DND-41 (cell line): ENCODE measurements at regions not wholly inside any gene's neighbourhood (a gene's known extent, or its start where the extent isn't known, plus 50 kb on each side); places are given as distances from the start of the nearest gene placed in this dataset.

Experiments
- EZH2 ChIP-seq: IDR thresholded peaks from 3 replicates; pipeline ENCODE4 v1.6.1; 2012; ENCODE audit warnings: borderline replicate concordance, low read depth, mild to moderate bottlenecking, moderate library complexity, low read length, inconsistent platforms; ENCODE audit not compliant: severe bottlenecking
- TF ChIP-seq, protein P1 (sequence below): IDR thresholded peaks from 2 replicates; pipeline ENCODE4 v1.5.1; 2012; ENCODE audit warnings: borderline replicate concordance, low read length, moderate library complexity, mild to moderate bottlenecking; ENCODE audit not compliant: poor library complexity, severe bottlenecking; ENCODE audit errors: extremely low read depth

DNA sequence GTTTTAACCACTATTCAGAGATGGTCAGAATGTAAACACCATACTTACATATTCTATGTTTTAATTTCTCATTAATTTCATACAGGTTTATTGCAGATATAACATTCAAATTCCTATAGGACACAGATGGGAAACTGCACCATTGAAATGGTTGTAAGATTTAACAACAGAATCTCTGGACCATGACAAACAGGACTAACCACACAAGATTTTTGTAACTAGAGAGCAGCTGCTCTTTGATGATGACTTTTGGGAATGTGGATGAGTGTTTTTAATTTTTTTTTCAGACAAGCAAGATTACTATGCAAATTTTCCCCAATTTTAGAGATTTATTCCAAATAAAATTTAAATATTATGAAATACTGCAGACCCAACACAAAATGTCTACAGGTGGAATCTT lies 610.2 kb downstream of the PCDH18 start:
- TF ChIP-seq EZH2 = no peak
- TF ChIP-seq, protein P1, sequence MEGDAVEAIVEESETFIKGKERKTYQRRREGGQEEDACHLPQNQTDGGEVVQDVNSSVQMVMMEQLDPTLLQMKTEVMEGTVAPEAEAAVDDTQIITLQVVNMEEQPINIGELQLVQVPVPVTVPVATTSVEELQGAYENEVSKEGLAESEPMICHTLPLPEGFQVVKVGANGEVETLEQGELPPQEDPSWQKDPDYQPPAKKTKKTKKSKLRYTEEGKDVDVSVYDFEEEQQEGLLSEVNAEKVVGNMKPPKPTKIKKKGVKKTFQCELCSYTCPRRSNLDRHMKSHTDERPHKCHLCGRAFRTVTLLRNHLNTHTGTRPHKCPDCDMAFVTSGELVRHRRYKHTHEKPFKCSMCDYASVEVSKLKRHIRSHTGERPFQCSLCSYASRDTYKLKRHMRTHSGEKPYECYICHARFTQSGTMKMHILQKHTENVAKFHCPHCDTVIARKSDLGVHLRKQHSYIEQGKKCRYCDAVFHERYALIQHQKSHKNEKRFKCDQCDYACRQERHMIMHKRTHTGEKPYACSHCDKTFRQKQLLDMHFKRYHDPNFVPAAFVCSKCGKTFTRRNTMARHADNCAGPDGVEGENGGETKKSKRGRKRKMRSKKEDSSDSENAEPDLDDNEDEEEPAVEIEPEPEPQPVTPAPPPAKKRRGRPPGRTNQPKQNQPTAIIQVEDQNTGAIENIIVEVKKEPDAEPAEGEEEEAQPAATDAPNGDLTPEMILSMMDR = no peak
